Neural progenitor cell (in vitro differentiated cells): ENCODE measurements at regions not wholly inside any gene's neighbourhood (a gene's known extent, or its start where the extent isn't known, plus 50 kb on each side); places are given as distances from the start of the nearest gene placed in this dataset.
A peak's percentile ranks its signal among the peaks of the same experiment; 100 is the strongest.

ENCODE experiments used
- DNase-seq: peaks from one replicate; pipeline ENCODE4 v3.0.0-alpha.2; 2016; ENCODE audit warnings: low spot score
- H2AFZ ChIP-seq: fragments of 200-600 bp; sonication (generic); replicated peaks from 2 replicates; pipeline ENCODE4 v1.6.1; 2016; ENCODE audit warnings: antibody characterized with exemption
- H3F3A ChIP-seq: fragments of 200-600 bp; sonication (generic); 2 replicates; pipeline ENCODE4 v1.6.1; 2016; ENCODE audit warnings: antibody characterized with exemption, low read depth
- H3K27ac ChIP-seq: fragments of 200-600 bp; sonication (generic); 2 replicates; pipeline ENCODE4 v1.5.1; 2016; ENCODE audit warnings: mild to moderate bottlenecking
- H3K27me3 ChIP-seq: fragments of 200-600 bp; sonication (generic); 2 replicates; pipeline ENCODE4 v1.6.1; 2016; ENCODE audit warnings: mild to moderate bottlenecking, moderate library complexity
- H3K36me3 ChIP-seq: fragments of 200-600 bp; sonication (generic); 2 replicates; pipeline ENCODE4 v1.5.1; 2016
- H3K4me1 ChIP-seq: fragments of 200-600 bp; sonication (generic); 2 replicates; pipeline ENCODE4 v1.6.1; 2016; ENCODE audit warnings: mixed run types
- H3K4me2 ChIP-seq: fragments of 200-600 bp; sonication (generic); 2 replicates; pipeline ENCODE4 v1.6.1; 2016
- H3K4me3 ChIP-seq: fragments of 200-600 bp; sonication (generic); 2 replicates; pipeline ENCODE4 v1.5.1; 2016
- H3K79me2 ChIP-seq: fragments of 200-600 bp; sonication (generic); 2 replicates; pipeline ENCODE4 v1.6.1; 2016; ENCODE audit warnings: low read depth
- H3K9ac ChIP-seq: fragments of 200-600 bp; sonication (generic); 2 replicates; pipeline ENCODE4 v1.6.1; 2016
- H3K9me3 ChIP-seq: fragments of 200-600 bp; sonication (generic); 2 replicates; pipeline ENCODE4 v1.5.1; 2016; ENCODE audit warnings: low read depth
- H4K20me1 ChIP-seq: fragments of 200-600 bp; sonication (generic); 2 replicates; pipeline ENCODE4 v1.6.1; 2016; ENCODE audit warnings: low read depth
- H3K27ac Mint-ChIP-seq: 3 replicates; pipeline ENCODE4 v1.8.0; 2021; ENCODE audit warnings: mixed read lengths
- H3K27me3 Mint-ChIP-seq: 2 replicates; pipeline ENCODE4 v1.8.0; 2022; ENCODE audit warnings: low read depth, mild to moderate bottlenecking, inconsistent platforms, moderate library complexity, mixed read lengths; ENCODE audit not compliant: insufficient read depth
- H3K36me3 Mint-ChIP-seq: 3 replicates; pipeline ENCODE4 v1.8.0; 2021; ENCODE audit warnings: mixed read lengths
- H3K4me1 Mint-ChIP-seq: 3 replicates; pipeline ENCODE4 v1.8.0; 2021; ENCODE audit warnings: mixed read lengths
- H3K4me3 Mint-ChIP-seq: 3 replicates; pipeline ENCODE4 v1.8.0; 2021; ENCODE audit warnings: mild to moderate bottlenecking, moderate library complexity, mixed read lengths
- H3K9me3 Mint-ChIP-seq: 3 replicates; pipeline ENCODE4 v1.8.0; 2020; ENCODE audit warnings: mixed read lengths
- EZH2 ChIP-seq: fragments of 200-600 bp; sonication (generic); IDR thresholded peaks from 2 replicates; pipeline ENCODE4 v1.6.1; 2017; ENCODE audit warnings: antibody characterized with exemption, mild to moderate bottlenecking, moderate library complexity
- EZH2phosphoT487 ChIP-seq: fragments of 200-600 bp; sonication (generic); IDR thresholded peaks from 2 replicates; pipeline ENCODE4 v1.6.1; 2017; ENCODE audit warnings: antibody characterized with exemption
- TF ChIP-seq, protein P1 (sequence below): fragments of 200-600 bp; sonication (generic); IDR thresholded peaks from 2 replicates; pipeline ENCODE4 v1.5.1; 2017; ENCODE audit warnings: antibody characterized with exemption, mild to moderate bottlenecking

DNA sequence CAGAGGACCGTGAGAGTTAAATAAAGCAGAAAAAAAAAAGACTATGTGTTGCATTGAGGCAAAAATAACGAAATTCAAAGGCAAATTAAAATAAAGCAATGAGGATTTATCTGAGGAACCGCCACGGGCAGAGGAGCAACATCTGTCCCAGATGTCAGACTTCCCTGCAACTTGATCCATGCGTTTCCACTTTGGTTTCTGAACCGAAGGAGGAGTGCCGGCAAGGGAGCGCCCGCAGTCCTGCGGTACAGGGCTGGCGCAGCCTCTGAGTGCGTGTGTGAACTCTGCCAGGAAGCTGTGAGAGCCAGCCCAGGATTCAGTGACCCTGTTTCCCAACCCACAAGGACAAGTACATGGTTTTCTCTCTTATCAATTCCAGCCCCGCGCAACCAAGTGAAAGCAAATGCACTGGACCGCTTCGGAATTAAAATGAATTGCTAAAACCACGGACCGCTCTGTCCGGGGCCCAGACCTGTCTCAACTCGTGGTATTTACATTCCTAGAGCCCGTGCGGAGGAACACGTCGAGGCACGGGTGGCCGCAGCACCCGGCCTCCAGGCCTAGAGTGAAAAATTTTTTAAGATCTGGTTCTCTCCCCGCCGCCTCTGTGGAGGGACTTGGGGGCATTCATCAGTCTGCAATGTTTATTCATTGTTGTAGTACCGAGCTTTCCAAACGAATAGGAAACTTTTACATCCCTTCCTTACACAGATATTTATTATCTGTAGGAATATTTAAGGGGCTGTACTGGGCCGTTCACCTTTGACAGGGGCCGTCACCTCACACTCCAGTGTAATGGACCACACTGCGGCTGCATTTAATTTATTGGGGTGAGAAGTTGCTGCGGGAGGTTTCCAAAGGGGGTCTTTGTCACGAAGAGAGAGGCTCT, 291.5 kb upstream of the NFE2L3 start:
- H3K4me2 ChIP-seq: no peak overlapping the region
- no peak overlapping the region for H2AFZ ChIP-seq

DNA sequence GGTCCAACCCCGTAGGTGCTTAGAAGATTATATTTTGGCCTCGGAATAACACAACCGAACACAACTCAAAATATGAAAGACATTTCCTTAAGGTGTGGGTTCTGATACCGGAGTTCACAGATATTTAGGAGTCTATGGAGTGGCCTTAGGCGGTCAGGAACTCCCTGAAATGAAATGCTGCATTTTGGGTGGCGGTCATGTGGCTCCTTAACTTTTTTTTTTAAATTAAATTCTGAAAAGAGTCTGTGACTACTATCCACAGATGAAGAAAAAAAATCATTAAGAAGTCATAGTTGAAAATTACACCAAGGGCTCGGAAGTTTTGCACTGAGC, 290.9 kb upstream of the NFE2L3 start:
- H3K79me2 ChIP-seq: no peaks in the 10 kb centered on the region
- no peak overlapping the region for H3K4me2 ChIP-seq
- no peaks in the 10 kb centered on the region for H3K9me3 Mint-ChIP-seq
- peaks cover 34% of the 10 kb centered on the region for H3F3A ChIP-seq
- H2AFZ ChIP-seq: no peak overlapping the region
- H3K27me3 Mint-ChIP-seq: peaks cover 59% of the 10 kb centered on the region
- H3K9me3 ChIP-seq: no peaks in the 10 kb centered on the region
- peaks cover 89% of the 10 kb centered on the region for H3K27me3 ChIP-seq
- H3K27ac Mint-ChIP-seq: no peak overlapping the region
- TF ChIP-seq EZH2phosphoT487: no peak
- peak; percentile 2 for TF ChIP-seq EZH2
- TF ChIP-seq, protein P1, sequence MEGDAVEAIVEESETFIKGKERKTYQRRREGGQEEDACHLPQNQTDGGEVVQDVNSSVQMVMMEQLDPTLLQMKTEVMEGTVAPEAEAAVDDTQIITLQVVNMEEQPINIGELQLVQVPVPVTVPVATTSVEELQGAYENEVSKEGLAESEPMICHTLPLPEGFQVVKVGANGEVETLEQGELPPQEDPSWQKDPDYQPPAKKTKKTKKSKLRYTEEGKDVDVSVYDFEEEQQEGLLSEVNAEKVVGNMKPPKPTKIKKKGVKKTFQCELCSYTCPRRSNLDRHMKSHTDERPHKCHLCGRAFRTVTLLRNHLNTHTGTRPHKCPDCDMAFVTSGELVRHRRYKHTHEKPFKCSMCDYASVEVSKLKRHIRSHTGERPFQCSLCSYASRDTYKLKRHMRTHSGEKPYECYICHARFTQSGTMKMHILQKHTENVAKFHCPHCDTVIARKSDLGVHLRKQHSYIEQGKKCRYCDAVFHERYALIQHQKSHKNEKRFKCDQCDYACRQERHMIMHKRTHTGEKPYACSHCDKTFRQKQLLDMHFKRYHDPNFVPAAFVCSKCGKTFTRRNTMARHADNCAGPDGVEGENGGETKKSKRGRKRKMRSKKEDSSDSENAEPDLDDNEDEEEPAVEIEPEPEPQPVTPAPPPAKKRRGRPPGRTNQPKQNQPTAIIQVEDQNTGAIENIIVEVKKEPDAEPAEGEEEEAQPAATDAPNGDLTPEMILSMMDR: no peak
- H3K4me1 Mint-ChIP-seq: peaks cover 14% of the 10 kb centered on the region
- no peak overlapping the region for H3K27ac ChIP-seq
- no peak overlapping the region for H3K4me3 ChIP-seq
- H3K9ac ChIP-seq: no peak overlapping the region
- H3K36me3 Mint-ChIP-seq: no peaks in the 10 kb centered on the region
- no peak for DNase-seq
- no peaks in the 10 kb centered on the region for H3K36me3 ChIP-seq
- H3K4me1 ChIP-seq: no peaks in the 10 kb centered on the region
- H4K20me1 ChIP-seq: peaks cover 34% of the 10 kb centered on the region
- no peak overlapping the region for H3K4me3 Mint-ChIP-seq

More for the DNA sequence above, 291.5 kb upstream of the NFE2L3 start:
- Mint-ChIP-seq H3K4me3 (no peak overlapping the region), H3K27me3 (peaks cover 52% of the 10 kb centered on the region), H3K27ac (no peak overlapping the region), H3K9me3 (no peaks in the 10 kb centered on the region), H3K4me1 (peaks cover 16% of the 10 kb centered on the region), H3K36me3 (no peaks in the 10 kb centered on the region)
- peak; percentile 83 for TF ChIP-seq EZH2phosphoT487
- peak; percentile 70 for TF ChIP-seq EZH2
- TF ChIP-seq, protein P1: no peak
- H4K20me1 ChIP-seq: peaks cover 34% of the 10 kb centered on the region
- no peaks in the 10 kb centered on the region for H3K4me1 ChIP-seq
- H3K9me3 ChIP-seq: no peaks in the 10 kb centered on the region
- peaks cover 37% of the 10 kb centered on the region for H3F3A ChIP-seq
- H3K9ac ChIP-seq: no peak overlapping the region
- H3K36me3 ChIP-seq: no peaks in the 10 kb centered on the region
- DNase-seq: peak; percentile 67
- no peak overlapping the region for H3K4me3 ChIP-seq
- H3K27ac ChIP-seq: no peak overlapping the region
- H3K27me3 ChIP-seq: peaks cover 89% of the 10 kb centered on the region
- H3K79me2 ChIP-seq: no peaks in the 10 kb centered on the region

GRCh38 chr7:25861601-25862260, 290.3 kb upstream of the NFE2L3 start:
- H3K4me3 ChIP-seq: peak overlapping the region; percentile 23
- H3K27me3 ChIP-seq: peaks cover 89% of the 10 kb centered on the region
- no peak overlapping the region for H2AFZ ChIP-seq
- H3K9ac ChIP-seq: no peak overlapping the region
- Mint-ChIP-seq H3K36me3 (no peaks in the 10 kb centered on the region), H3K27me3 (peaks cover 62% of the 10 kb centered on the region), H3K4me1 (peaks cover 14% of the 10 kb centered on the region), H3K27ac (no peak overlapping the region), H3K9me3 (no peaks in the 10 kb centered on the region), H3K4me3 (no peak overlapping the region)
- H3K27ac ChIP-seq: no peak overlapping the region
- H3F3A ChIP-seq: peaks cover 28% of the 10 kb centered on the region
- peak overlapping the region; percentile 41 for H3K4me2 ChIP-seq
- DNase-seq: no peak
- TF ChIP-seq EZH2phosphoT487: no peak
- no peak for TF ChIP-seq EZH2
- TF ChIP-seq, protein P1: no peak
- H3K4me1 ChIP-seq: no peaks in the 10 kb centered on the region
- H3K9me3 ChIP-seq: no peaks in the 10 kb centered on the region
- no peaks in the 10 kb centered on the region for H3K36me3 ChIP-seq
- peaks cover 34% of the 10 kb centered on the region for H4K20me1 ChIP-seq
- no peaks in the 10 kb centered on the region for H3K79me2 ChIP-seq
